ENCODE measurements at regions not wholly inside any gene's neighbourhood (a gene's known extent, or its start where the extent isn't known, plus 50 kb on each side); places are given as distances from the start of the nearest gene placed in this dataset.

- Histone ChIP-seq H3K9me3 (ENCODE audit: control insufficient read depth, insufficient read depth, low read depth, low read length) (no peaks in the 10 kb centered on the region), H3K27ac (ENCODE audit: extremely low read depth, low read depth, low read length) (no peak overlapping the region), H3K4me3 (ENCODE audit: low read depth, low read length) (no peak overlapping the region), H3K4me1 (ENCODE audit: control insufficient read depth, insufficient read depth, low read length) (no peaks in the 10 kb centered on the region), H3K36me3 (ENCODE audit: control insufficient read depth in 2 of 2, insufficient read depth in 1 of 2, low read length in 2 of 2) (no peaks in the 10 kb centered on the region)
- no peak for TF ChIP-seq ZNF404 (tag by site-specific recombination; IDR thresholded peaks at IDR 0.05)
- TF ChIP-seq ZNF514 (tag by site-specific recombination; IDR thresholded peaks at IDR 0.05) = no peak
- no peak for TF ChIP-seq PATZ1 (tag by site-specific recombination; IDR thresholded peaks at IDR 0.05)
- no peak for TF ChIP-seq HOXA7 (CRISPR knock-in tag; IDR thresholded peaks at IDR 0.05; ENCODE audit: borderline replicate concordance)
- no peak for TF ChIP-seq ZNF629 (tag by site-specific recombination; IDR thresholded peaks at IDR 0.05)
- TF ChIP-seq ELK4 (IDR thresholded peaks at IDR 0.05; ENCODE audit: borderline replicate concordance, low read depth, low read length) = no peak
- TF ChIP-seq TRIM28 (IDR thresholded peaks at IDR 0.05; ENCODE audit: borderline replicate concordance, low read length) = no peak
- ChIA-PET POLR2A (no interaction called here), CTCF (no interaction called here)
These were observed 255.7 kb upstream of the RGMB start for GRCh38 chr5:98517560-98518366.

- Histone ChIP-seq H3K4me3 (ENCODE audit: low read depth, low read length) (no peak overlapping the region), H3K27ac (ENCODE audit: extremely low read depth, low read depth, low read length) (no peak overlapping the region), H3K9me3 (ENCODE audit: control insufficient read depth, insufficient read depth, low read depth, low read length) (no peaks in the 10 kb centered on the region), H3K4me1 (ENCODE audit: control insufficient read depth, insufficient read depth, low read length) (no peaks in the 10 kb centered on the region), H3K36me3 (ENCODE audit: control insufficient read depth in 2 of 2, insufficient read depth in 1 of 2, low read length in 2 of 2) (no peaks in the 10 kb centered on the region)
- ChIA-PET POLR2A (no interaction called here), CTCF (interaction anchor here (0.8 kb wide), 1 partner anchor 251 kb away, joined by 5 read pairs; no protein-coding TSS in a partner anchor)
- TF ChIP-seq KLF7 (tag by site-specific recombination; IDR thresholded peaks at IDR 0.05; ENCODE audit: borderline replicate concordance) (no peak), ZBTB1 (tag by site-specific recombination; IDR thresholded peaks at IDR 0.05) (no peak), WT1 (tag by site-specific recombination; IDR thresholded peaks at IDR 0.05) (no peak), ZNF610 (tag by site-specific recombination; IDR thresholded peaks at IDR 0.05; ENCODE audit: borderline replicate concordance) (no peak)
These were observed 254.7 kb upstream of the RGMB start for GRCh38 chr5:98518754-98519153.

GRCh38 chr5:98519571-98519970 lies 253.9 kb upstream of the RGMB start:
- ChIA-PET CTCF (interaction anchor here (0.8 kb wide), 1 partner anchor 250 kb away, joined by 5 read pairs; no protein-coding TSS in a partner anchor), POLR2A (no interaction called here)
- Histone ChIP-seq H3K4me3 (ENCODE audit: low read depth, low read length) (no peak overlapping the region), H3K36me3 (ENCODE audit: control insufficient read depth in 2 of 2, insufficient read depth in 1 of 2, low read length in 2 of 2) (no peaks in the 10 kb centered on the region), H3K27ac (ENCODE audit: extremely low read depth, low read depth, low read length) (no peak overlapping the region), H3K9me3 (ENCODE audit: control insufficient read depth, insufficient read depth, low read depth, low read length) (no peaks in the 10 kb centered on the region), H3K4me1 (ENCODE audit: control insufficient read depth, insufficient read depth, low read length) (no peaks in the 10 kb centered on the region)
- TF ChIP-seq ZNF558 (tag by site-specific recombination; IDR thresholded peaks at IDR 0.05) (no peak), ZFP41 (tag by site-specific recombination; IDR thresholded peaks at IDR 0.05; ENCODE audit: borderline replicate concordance) (no peak), ZNF639 (tag by site-specific recombination; IDR thresholded peaks at IDR 0.05) (no peak), ZNF114 (tag by site-specific recombination; IDR thresholded peaks at IDR 0.05) (no peak), ZNF549 (tag by site-specific recombination; IDR thresholded peaks at IDR 0.05) (no peak), ZNF473 (tag by site-specific recombination; IDR thresholded peaks at IDR 0.05) (no peak), ZNF423 (tag by site-specific recombination; IDR thresholded peaks at IDR 0.05) (no peak), ZBTB11 (tag by site-specific recombination; conservative IDR thresholded peaks at IDR 0.05; ENCODE audit: low read depth) (no peak), SALL2 (tag by site-specific recombination; IDR thresholded peaks at IDR 0.05; ENCODE audit: borderline replicate concordance) (no peak), KLF9 (tag by site-specific recombination; IDR thresholded peaks at IDR 0.05; ENCODE audit: low read depth) (no peak), ZNF830 (tag by site-specific recombination; IDR thresholded peaks at IDR 0.05; ENCODE audit: low read depth) (no peak), ZSCAN4 (tag by site-specific recombination; IDR thresholded peaks at IDR 0.05) (no peak)
